Neural cell (in vitro differentiated cells): ENCODE measurements at regions not wholly inside any gene's neighbourhood (a gene's known extent, or its start where the extent isn't known, plus 50 kb on each side); places are given as distances from the start of the nearest gene placed in this dataset.

Source experiments
- CTCF ChIP-seq: fragments of 450-650 bp; IDR thresholded peaks from 2 replicates; pipeline ENCODE4 v1.5.1; 2014; ENCODE audit warnings: antibody characterized with exemption, mild to moderate bottlenecking, moderate library complexity; ENCODE audit not compliant: poor library complexity, severe bottlenecking
- TAF1 ChIP-seq: IDR thresholded peaks from 2 replicates; pipeline ENCODE4 v1.6.1; 2012; ENCODE audit warnings: low read depth

- no peak for TF ChIP-seq CTCF
- TF ChIP-seq TAF1 = no peak
These were observed 114.2 kb downstream of the KCNE4 start for GRCh38 chr2:223166215-223166493.
